ENCODE measurements at regions not wholly inside any gene's neighbourhood (a gene's known extent, or its start where the extent isn't known, plus 50 kb on each side); places are given as distances from the start of the nearest gene placed in this dataset.

DNA sequence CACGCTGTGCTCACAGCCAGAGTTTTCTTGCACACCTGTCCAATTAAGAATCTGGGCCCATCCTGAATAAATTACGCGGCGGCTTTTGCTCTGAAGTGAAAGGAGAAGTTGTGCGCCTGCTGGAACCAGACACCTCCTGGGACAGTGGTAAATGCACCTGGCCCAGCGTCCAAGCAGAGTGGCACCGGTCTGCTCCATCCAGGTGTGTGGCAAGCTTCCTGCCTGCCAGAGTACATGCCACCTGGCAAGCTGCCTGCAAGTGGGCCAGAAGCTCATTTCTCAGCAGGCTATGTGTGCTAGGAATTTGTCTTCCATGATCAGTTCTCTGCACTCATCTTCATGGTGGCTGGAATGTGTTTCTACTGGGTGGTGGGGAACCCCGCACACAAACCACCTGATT, 660.6 kb downstream of the ETS1 start:
- TF ChIP-seq POLR2A (IDR thresholded peaks at IDR 0.05; ENCODE audit: low read depth, low read length) (no peak), MAX (IDR thresholded peaks at IDR 0.05; ENCODE audit: insufficient read depth, insufficient read length) (no peak), MYC (IDR thresholded peaks at IDR 0.05; ENCODE audit: low read depth, low read length) (no peak)

Measured in endothelial cell of umbilical vein (primary cell).